ENCODE measurements at regions not wholly inside any gene's neighbourhood (a gene's known extent, or its start where the extent isn't known, plus 50 kb on each side); places are given as distances from the start of the nearest gene placed in this dataset.

DNA sequence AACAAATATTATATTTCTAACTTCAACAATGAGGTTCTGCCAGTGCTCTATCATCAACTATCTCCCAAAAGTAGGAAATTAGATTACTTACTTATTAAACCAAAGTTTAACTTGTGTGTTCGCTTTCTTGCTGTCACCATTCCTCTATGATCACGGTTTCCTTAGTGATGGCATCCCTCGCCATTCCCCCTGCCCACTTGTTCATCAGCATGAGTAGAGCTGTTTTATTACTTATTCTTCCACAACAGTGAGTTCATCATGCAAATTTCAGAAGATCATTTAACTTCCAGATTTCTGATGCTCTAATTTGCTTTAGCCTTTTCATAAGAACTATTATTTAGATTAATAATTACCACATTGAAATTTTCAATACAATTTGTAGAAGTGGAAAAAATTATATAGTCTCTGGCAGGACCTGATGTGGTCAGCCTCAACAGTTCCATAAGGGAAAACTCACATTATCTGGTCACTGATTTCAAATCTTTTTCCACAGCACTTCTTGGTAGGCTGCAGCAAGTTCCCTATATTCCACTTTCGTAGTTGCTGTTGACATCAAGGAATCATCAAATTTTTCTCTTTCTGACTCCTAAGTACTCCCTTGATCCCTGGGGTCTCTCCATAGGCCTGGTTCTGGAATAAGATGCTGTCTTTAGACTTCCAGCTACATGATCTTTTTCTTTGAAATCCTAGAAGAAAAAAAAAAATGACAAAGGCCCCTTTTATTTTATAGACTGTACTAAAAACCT lies 174.6 kb downstream of the RASSF9 start:
- no peak for DNase-seq (ENCODE audit: low spot score in 2 of 2)
- H3K36me3 ChIP-seq, result no peaks in the 10 kb centered on the region
- 89% methylated on average over 4 of the region's 4 CpGs for WGBS
- TF ChIP-seq POLR2A (IDR thresholded peaks at IDR 0.05) (no peak), EP300 (IDR thresholded peaks at IDR 0.05) (no peak), POLR2AphosphoS5 (IDR thresholded peaks at IDR 0.05) (no peak)
- TF ChIP-seq, protein P1, sequence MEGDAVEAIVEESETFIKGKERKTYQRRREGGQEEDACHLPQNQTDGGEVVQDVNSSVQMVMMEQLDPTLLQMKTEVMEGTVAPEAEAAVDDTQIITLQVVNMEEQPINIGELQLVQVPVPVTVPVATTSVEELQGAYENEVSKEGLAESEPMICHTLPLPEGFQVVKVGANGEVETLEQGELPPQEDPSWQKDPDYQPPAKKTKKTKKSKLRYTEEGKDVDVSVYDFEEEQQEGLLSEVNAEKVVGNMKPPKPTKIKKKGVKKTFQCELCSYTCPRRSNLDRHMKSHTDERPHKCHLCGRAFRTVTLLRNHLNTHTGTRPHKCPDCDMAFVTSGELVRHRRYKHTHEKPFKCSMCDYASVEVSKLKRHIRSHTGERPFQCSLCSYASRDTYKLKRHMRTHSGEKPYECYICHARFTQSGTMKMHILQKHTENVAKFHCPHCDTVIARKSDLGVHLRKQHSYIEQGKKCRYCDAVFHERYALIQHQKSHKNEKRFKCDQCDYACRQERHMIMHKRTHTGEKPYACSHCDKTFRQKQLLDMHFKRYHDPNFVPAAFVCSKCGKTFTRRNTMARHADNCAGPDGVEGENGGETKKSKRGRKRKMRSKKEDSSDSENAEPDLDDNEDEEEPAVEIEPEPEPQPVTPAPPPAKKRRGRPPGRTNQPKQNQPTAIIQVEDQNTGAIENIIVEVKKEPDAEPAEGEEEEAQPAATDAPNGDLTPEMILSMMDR (IDR thresholded peaks at IDR 0.05), result no peak
- H3K27ac ChIP-seq, result no peak overlapping the region
- H3K4me3 ChIP-seq, result no peak overlapping the region
- H3K27me3 ChIP-seq, result no peaks in the 10 kb centered on the region
- H3K4me1 ChIP-seq, result no peaks in the 10 kb centered on the region
- H3K9me3 ChIP-seq, result no peaks in the 10 kb centered on the region

DNA sequence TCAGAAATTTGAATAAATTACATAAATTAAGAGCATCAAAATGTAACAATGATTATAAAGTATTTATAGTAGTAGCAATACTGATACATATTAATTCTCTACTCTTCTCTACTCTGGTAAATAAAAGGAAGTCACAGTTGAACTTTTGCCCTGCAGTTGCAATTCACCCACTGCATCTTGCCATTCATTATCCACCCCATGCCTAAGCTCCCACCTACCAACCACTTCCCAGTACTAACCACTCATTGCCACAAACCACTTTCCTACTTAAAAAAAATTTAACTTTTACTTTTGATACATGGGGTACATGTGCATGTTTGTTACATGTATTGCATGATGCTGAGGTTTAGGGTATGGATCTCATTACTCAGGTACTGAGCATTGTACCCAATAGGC lies 174.0 kb downstream of the RASSF9 start:
- H3K4me3 ChIP-seq, result no peak overlapping the region
- no peaks in the 10 kb centered on the region for H3K9me3 ChIP-seq
- H3K36me3 ChIP-seq, result no peaks in the 10 kb centered on the region
- H3K27ac ChIP-seq, result no peak overlapping the region
- no peak for TF ChIP-seq EP300 (IDR thresholded peaks at IDR 0.05)
- no peak for TF ChIP-seq POLR2A (IDR thresholded peaks at IDR 0.05)
- TF ChIP-seq, protein P1 (IDR thresholded peaks at IDR 0.05), result no peak
- no peak for TF ChIP-seq POLR2AphosphoS5 (IDR thresholded peaks at IDR 0.05)
- H3K4me1 ChIP-seq, result no peaks in the 10 kb centered on the region
- no peaks in the 10 kb centered on the region for H3K27me3 ChIP-seq
- DNase-seq (ENCODE audit: low spot score in 2 of 2), result no peak

DNA sequence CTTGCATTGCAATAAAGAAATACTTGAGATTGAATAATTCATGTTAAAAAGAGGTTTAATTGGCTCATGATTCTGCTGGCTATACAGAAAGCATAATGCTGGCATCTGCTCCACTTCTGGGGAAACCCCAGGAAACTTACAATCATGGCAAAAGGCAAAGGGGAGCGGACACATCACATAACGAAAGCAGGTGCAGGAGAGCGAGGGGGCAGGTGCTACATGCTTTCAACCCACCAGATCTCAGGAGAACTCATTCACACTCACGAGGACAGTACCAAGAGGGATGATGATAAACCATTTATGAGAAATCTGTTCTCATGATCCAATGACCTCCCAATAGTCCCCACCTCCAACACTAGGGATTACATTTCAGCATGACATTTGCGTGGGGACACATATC lies 172.6 kb downstream of the RASSF9 start:
- H3K9me3 ChIP-seq, result no peaks in the 10 kb centered on the region
- no peak for DNase-seq (ENCODE audit: low spot score in 2 of 2)

DNA sequence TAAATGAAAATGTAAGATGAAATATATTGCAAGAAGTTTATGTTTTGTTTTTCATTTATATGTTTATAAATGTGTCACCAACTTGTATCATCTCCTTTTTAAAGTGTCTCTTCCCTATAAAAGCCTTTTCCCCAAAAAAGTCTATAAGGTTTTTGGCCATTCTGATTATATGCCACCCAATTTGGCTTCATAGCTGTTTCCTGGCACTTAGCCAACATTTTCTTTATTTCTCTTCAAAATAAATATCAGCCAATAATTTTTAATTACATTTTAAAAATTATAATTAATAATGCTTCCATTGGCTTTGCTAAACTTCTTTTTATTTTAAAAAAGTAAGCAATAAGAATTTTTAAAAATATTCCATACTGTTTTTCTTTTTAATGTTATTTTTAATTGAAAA lies 171.8 kb downstream of the RASSF9 start:
- Histone ChIP-seq H3K27ac (no peak overlapping the region), H3K36me3 (no peaks in the 10 kb centered on the region), H3K9me3 (no peaks in the 10 kb centered on the region), H3K4me1 (no peaks in the 10 kb centered on the region), H3K27me3 (no peaks in the 10 kb centered on the region), H3K4me3 (no peak overlapping the region)
- TF ChIP-seq POLR2A (IDR thresholded peaks at IDR 0.05) (no peak), EP300 (IDR thresholded peaks at IDR 0.05) (no peak), POLR2AphosphoS5 (IDR thresholded peaks at IDR 0.05) (no peak)
- TF ChIP-seq, protein P1 (IDR thresholded peaks at IDR 0.05), result no peak
- no peak for DNase-seq (ENCODE audit: low spot score in 2 of 2)

More for the DNA sequence above, 172.6 kb downstream of the RASSF9 start:
- Histone ChIP-seq H3K27me3 (no peaks in the 10 kb centered on the region), H3K4me1 (no peaks in the 10 kb centered on the region), H3K36me3 (no peaks in the 10 kb centered on the region), H3K27ac (no peak overlapping the region), H3K4me3 (no peak overlapping the region)
- TF ChIP-seq, protein P1 (IDR thresholded peaks at IDR 0.05), result no peak
- no peak for TF ChIP-seq EP300 (IDR thresholded peaks at IDR 0.05)
- no peak for TF ChIP-seq POLR2A (IDR thresholded peaks at IDR 0.05)
- no peak for TF ChIP-seq POLR2AphosphoS5 (IDR thresholded peaks at IDR 0.05)
- 82% methylated on average over 5 of the region's 5 CpGs for WGBS

DNA sequence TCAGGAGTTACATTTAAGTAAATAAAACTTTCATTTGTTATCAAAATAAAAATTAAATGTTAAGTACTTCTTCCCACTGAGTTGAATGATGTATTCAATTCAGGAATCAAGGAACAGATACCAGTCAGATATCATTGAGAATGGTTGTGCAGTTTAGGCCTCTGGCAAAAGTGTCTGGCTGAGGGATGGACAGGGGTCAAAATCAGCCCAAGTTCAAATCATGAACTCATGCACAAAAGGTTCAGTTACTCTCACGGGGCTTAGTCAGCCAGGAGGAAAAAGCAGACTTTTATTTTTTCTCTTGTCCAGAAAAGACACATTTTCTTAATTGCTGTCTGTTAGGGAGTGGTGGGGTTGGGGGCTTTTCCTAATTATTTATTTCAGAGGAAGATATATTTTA lies 166.3 kb downstream of the RASSF9 start:
- no peak for DNase-seq (ENCODE audit: low spot score in 2 of 2)
- no peaks in the 10 kb centered on the region for H3K4me1 ChIP-seq
- H3K4me3 ChIP-seq, result no peak overlapping the region
- 58% methylated on average over 1 of the region's 1 CpG for WGBS
- TF ChIP-seq EP300 (IDR thresholded peaks at IDR 0.05) (no peak), POLR2A (IDR thresholded peaks at IDR 0.05) (no peak), POLR2AphosphoS5 (IDR thresholded peaks at IDR 0.05) (no peak)
- TF ChIP-seq, protein P1 (IDR thresholded peaks at IDR 0.05), result no peak
- no peaks in the 10 kb centered on the region for H3K9me3 ChIP-seq
- H3K36me3 ChIP-seq, result no peaks in the 10 kb centered on the region
- H3K27ac ChIP-seq, result no peak overlapping the region
- no peaks in the 10 kb centered on the region for H3K27me3 ChIP-seq

All from suprapubic skin (tissue), 4 donors.